RWPE1 (cell line): ENCODE measurements at regions not wholly inside any gene's neighbourhood (a gene's known extent, or its start where the extent isn't known, plus 50 kb on each side); places are given as distances from the start of the nearest gene placed in this dataset.

ENCODE experiments used
- CTCF ChIA-PET: fragments of 350-600 bp; sonication (Branson Sonifier 250); formaldehyde crosslinking; extraction: SDS; loops from one replicate; lab custom pipeline; 2021; lab: Yijun Ruan, JAX
- POLR2A ChIA-PET: fragments of 400-600 bp; formaldehyde crosslinking; extraction: SDS; loops from one replicate; lab custom pipeline; 2020; ENCODE audit warnings: antibody characterized with exemption; ENCODE audit not compliant: low non-redundant PET; lab: Yijun Ruan, JAX
- DNase-seq: peaks from one replicate; pipeline ENCODE4 v3.0.0; 2012; ENCODE audit warnings: low spot score
- H3K27ac ChIP-seq: fragments of 450-650 bp; 2 replicates; pipeline ENCODE4 v1.5.1; 2017
- CTCF ChIP-seq: fragments of 450-650 bp; conservative IDR thresholded peaks from 2 replicates; pipeline ENCODE4 v1.5.1; 2017; ENCODE audit warnings: low read depth, mild to moderate bottlenecking

- no peak for DNase-seq
- ChIA-PET CTCF (no interaction called here), POLR2A (no interaction called here)
- H3K27ac ChIP-seq = no peak overlapping the region
- no peak for TF ChIP-seq CTCF
These were observed 1149.2 kb downstream of the BRD1 start for GRCh38 chr22:48678171-48679135.

- TF ChIP-seq CTCF = no peak
- CTCF ChIA-PET = no interaction called here
- H3K27ac ChIP-seq = no peak overlapping the region
- POLR2A ChIA-PET = no interaction called here
- DNase-seq = no peak
These were observed 1150.1 kb downstream of the BRD1 start for GRCh38 chr22:48677621-48678020.

GRCh38 chr22:48677168-48677520 is 1150.5 kb downstream of the BRD1 start:
- TF ChIP-seq CTCF = no peak
- DNase-seq = no peak
- ChIA-PET CTCF (no interaction called here), POLR2A (no interaction called here)
- no peak overlapping the region for H3K27ac ChIP-seq

GRCh38 chr22:48676266-48677167 is 1151.2 kb downstream of the BRD1 start:
- H3K27ac ChIP-seq = no peak overlapping the region
- TF ChIP-seq CTCF = no peak
- CTCF ChIA-PET = no interaction called here
- DNase-seq = no peak
- POLR2A ChIA-PET = no interaction called here

- no peak for TF ChIP-seq CTCF
- POLR2A ChIA-PET = no interaction called here
- CTCF ChIA-PET = no interaction called here
- no peak for DNase-seq
- no peak overlapping the region for H3K27ac ChIP-seq
These were observed 1151.9 kb downstream of the BRD1 start for GRCh38 chr22:48675830-48676145.

- no peak for TF ChIP-seq CTCF
- CTCF ChIA-PET = no interaction called here
- POLR2A ChIA-PET = no interaction called here
- no peak for DNase-seq
- no peak overlapping the region for H3K27ac ChIP-seq
These were observed 1152.4 kb downstream of the BRD1 start for GRCh38 chr22:48675141-48675829.
